22Rv1 (cell line): ENCODE measurements at regions not wholly inside any gene's neighbourhood (a gene's known extent, or its start where the extent isn't known, plus 50 kb on each side); places are given as distances from the start of the nearest gene placed in this dataset.

ENCODE experiments used
- H3K27ac ChIP-seq: fragments of 450-650 bp; 2 replicates; pipeline ENCODE4 v1.5.1; 2017
- ZFX ChIP-seq: fragments of 450-650 bp; IDR thresholded peaks from 2 replicates; pipeline ENCODE4 v1.6.1; 2017; ENCODE audit warnings: antibody characterized with exemption, borderline replicate concordance
- TF ChIP-seq, protein P1 (sequence below): fragments of 450-650 bp; IDR thresholded peaks from 2 replicates; pipeline ENCODE4 v1.5.1; 2017; ENCODE audit warnings: mild to moderate bottlenecking

DNA sequence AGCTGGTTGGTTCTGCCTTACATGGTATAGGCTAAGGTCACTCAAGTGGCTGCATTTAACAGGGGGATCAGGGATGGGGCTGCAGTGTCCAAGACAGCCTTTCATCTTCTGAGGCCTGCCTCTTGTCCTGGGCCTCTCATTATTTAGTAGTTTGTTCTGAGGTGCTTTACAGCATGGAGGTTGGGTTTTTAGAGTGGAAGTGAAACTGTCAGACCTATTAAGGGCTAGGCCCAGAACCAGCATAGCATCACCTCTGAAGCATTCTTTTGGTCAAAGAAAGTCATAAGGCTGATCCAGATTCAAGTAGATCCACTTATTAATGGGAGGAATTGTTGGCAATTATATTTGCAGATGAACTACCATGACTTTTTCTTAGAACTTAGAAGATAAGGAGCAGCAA lies 146.0 kb upstream of the NMUR2 start:
- no peak overlapping the region for H3K27ac ChIP-seq
- TF ChIP-seq, protein P1, sequence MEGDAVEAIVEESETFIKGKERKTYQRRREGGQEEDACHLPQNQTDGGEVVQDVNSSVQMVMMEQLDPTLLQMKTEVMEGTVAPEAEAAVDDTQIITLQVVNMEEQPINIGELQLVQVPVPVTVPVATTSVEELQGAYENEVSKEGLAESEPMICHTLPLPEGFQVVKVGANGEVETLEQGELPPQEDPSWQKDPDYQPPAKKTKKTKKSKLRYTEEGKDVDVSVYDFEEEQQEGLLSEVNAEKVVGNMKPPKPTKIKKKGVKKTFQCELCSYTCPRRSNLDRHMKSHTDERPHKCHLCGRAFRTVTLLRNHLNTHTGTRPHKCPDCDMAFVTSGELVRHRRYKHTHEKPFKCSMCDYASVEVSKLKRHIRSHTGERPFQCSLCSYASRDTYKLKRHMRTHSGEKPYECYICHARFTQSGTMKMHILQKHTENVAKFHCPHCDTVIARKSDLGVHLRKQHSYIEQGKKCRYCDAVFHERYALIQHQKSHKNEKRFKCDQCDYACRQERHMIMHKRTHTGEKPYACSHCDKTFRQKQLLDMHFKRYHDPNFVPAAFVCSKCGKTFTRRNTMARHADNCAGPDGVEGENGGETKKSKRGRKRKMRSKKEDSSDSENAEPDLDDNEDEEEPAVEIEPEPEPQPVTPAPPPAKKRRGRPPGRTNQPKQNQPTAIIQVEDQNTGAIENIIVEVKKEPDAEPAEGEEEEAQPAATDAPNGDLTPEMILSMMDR: no peak
- TF ChIP-seq ZFX: no peak

- TF ChIP-seq ZFX: no peak
- TF ChIP-seq, protein P1: no peak
- H3K27ac ChIP-seq: no peak overlapping the region
These were observed 151.7 kb upstream of the NMUR2 start for GRCh38 chr5:152556784-152557183.

DNA sequence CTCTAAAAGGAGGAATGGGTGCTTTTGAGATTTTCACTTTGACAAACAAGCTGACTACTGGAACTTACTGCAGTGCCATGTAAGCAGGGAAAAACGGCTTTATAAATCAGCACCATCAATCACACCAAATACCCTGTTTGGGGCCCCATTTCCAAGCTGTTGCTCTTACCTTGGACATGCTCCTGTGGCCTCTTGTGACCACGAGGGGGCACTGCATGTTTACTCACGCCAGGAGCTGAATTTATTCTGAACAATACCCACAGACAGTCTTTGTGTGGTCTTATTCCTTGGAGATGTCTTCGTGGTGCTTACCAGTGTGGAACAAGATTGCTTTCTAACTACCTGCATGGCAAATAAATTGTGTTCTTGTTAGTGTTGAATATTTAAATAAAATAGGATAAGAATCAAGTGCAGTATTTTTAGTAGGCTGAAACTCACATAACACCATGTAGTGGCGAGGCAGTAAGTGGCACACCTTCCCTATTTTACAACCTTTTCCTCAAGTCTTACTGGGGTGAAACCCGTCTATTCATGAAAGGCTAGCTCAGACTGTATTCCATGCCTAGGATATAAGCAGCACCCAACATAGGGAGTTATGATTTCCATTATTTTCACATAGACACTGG lies 155.5 kb upstream of the NMUR2 start:
- no peak overlapping the region for H3K27ac ChIP-seq
- TF ChIP-seq, protein P1: peak; percentile 83
- TF ChIP-seq ZFX: no peak

DNA sequence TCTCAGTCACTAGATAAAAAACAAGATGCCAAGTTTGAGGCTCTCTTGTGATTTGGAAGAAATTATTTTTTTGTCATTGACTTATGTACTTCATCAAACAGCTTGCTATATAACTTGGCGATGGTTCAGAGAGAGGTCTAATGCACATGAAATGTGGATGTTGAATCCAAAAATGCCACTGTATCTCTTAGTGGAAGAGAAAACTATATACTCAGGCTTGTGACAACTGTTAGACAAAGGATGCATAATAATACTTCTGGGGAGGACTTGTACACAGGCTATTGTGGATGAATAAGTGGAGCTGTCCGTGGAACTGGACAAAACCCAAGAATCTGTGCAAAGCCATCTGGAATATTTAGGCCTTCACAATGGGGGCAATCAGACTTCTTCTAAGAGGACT lies 162.9 kb upstream of the NMUR2 start:
- TF ChIP-seq, protein P1: no peak
- no peak for TF ChIP-seq ZFX
- no peak overlapping the region for H3K27ac ChIP-seq

DNA sequence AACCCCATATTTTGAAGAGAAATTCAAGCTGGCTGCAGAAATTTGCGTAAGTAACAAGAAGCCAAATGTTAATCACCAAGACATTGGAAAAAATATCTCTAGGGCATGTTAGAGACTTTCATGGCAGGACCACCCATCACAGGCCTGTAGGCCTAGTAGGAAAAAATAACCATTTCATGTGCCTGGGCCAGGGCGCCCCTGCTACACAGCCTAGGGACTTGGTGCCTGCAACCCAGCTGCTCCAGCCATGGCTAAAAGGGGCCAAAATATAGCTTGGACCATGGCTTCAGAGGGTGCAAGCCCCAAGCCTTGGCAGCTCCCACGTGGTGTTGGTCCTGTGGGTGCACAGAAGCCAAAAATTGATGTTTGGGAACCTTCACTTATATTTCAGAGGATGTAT lies 167.7 kb upstream of the NMUR2 start:
- H3K27ac ChIP-seq: no peak overlapping the region
- TF ChIP-seq, protein P1: no peak
- TF ChIP-seq ZFX: no peak

GRCh38 chr5:152584103-152584502 lies 179.0 kb upstream of the NMUR2 start:
- no peak for TF ChIP-seq ZFX
- TF ChIP-seq, protein P1: no peak
- no peak overlapping the region for H3K27ac ChIP-seq

DNA sequence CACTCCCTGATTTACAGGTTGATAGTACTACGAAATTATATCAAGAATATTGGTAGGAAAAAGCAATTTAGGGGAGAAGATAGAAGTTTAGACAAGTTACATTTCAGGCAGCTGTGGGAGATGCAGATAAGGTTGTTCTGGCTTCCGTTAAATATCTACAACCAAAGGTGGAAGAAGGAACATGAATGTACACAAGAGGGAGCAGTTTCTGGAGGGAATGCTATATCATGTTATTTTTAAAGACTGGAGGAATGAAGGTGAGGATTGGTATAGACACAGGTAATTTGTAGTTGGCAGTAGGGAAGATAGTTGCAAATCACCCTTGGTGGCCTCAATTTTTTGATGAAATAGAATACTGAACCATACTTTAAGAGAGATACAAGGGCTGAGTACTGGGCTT lies 187.3 kb upstream of the NMUR2 start:
- H3K27ac ChIP-seq: no peak overlapping the region
- TF ChIP-seq, protein P1: no peak
- TF ChIP-seq ZFX: no peak
